Inflammatory macrophage treated with lipopolysaccharide for 4 hours (primary cell): ENCODE measurements at regions not wholly inside any gene's neighbourhood (a gene's known extent, or its start where the extent isn't known, plus 50 kb on each side); places are given as distances from the start of the nearest gene placed in this dataset.

Source experiments
- DNase-seq: peaks from one replicate; pipeline ENCODE4 v3.0.0-alpha.2; 2020

DNA sequence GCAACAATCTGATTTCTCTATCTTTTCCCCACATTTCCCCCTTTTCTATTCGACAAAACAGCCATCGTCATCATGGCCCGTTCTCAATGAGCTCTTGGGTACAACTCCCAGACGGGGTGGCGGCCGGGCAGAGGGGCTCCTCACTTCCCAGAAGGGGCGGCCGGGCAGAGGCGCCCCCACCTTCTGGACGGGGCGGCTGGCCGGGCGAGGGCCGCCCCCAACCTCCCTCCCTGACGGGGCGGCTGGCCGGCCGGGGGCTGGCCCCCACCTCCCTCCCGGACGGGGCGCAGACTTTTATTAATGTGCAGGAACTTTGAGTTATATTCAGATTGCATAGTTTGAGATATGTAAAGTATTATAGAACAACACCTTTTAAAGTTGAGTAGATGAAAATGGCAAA, 64.4 kb upstream of the HPGD start:
- DNase-seq: no peak

DNA sequence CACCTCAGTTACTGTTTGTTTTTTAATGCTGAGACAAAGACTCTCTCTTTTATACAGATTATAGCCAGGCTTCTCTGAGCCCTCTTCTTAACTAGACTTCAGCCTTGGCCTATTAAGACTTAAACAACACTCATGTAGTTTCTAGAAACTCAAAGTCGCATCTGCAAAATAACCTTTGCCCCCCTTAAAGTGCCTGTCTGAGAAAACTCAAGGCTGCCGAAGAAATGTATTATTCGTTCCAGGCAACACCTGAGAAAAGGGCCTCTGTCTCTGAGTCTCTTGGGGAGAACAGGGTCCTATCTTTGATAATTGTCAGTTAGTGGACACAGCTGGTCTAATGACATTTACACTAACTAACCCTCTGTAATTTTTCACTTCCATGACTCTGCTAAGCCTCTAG, 60.8 kb upstream of the HPGD start:
- no peak for DNase-seq

DNA sequence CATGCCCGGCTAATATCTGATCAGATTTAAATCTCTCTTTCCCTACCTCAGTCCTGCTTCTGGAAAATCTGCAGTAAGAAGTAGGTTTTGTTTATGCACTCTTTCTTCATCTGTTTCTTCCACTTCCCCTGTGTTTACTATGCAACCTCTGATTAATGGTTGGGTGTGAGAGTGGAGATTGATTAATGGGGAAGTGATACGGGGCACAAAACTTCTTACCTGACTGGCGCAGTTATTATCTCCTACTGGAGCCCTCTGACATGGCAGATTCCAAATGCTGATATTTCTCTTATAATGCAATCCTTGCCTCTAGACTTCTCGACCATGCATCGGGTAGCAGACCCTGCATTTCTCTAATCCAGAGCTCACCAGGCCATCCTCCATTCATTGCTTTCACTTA, 60.2 kb upstream of the HPGD start:
- DNase-seq: peak; percentile 39

DNA sequence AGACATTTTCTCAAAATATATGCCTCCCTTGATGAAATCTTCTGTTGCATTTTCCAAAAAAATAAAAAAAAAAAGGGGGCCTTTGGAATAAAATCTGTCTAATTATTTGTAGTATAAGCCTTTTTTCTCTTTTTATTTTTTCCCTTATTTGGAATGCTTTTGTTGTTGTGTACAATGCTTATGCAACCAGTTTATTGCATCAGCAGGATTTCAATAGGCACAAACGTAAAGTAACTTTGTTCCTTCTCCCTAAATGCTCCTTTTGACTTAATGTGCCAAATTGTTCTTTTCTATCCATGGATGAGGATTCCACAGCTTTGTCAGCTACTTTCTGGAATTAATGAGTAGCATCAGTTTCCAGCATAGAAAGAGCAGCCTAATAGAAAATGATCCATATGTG, 59.6 kb upstream of the HPGD start:
- DNase-seq: peak; percentile 47

DNA sequence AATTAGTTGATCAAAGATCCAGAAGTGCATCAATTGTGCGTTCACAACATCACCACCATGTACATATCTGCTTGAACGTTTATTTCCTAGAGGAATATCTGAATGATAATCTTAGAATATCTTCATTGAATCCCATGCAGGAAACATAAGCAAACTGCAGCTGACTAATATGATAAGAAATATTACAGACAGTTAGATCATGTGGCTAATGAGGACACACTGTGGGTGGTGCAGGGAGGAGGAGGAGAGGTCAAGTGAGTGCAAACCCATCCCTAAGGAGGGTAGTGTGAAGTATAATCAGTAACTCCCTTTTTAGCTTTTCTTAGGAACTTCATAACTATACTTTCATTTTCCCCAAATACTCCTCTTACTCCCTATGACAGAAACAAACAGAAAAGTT, 58.3 kb upstream of the HPGD start:
- peak; percentile 80 for DNase-seq

DNA sequence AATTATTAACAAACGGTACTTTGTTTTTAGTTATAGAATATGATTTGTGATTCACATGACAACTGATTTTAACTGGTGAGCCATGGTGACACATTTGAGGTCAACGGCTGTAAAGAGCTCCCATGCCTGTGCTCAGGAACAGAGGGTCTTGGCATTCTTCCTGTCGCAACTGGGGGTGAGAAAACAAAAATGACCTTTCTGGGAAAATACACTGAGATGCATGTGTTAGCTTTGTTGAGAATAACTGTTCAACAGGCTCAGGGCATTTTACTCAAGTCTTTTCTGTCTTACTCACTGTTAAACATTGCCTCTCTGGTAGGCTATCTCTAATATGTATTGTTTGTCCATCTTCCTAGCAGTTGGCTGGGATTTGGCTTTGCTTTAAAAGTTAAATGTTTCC, 57.1 kb upstream of the HPGD start:
- DNase-seq: no peak

DNA sequence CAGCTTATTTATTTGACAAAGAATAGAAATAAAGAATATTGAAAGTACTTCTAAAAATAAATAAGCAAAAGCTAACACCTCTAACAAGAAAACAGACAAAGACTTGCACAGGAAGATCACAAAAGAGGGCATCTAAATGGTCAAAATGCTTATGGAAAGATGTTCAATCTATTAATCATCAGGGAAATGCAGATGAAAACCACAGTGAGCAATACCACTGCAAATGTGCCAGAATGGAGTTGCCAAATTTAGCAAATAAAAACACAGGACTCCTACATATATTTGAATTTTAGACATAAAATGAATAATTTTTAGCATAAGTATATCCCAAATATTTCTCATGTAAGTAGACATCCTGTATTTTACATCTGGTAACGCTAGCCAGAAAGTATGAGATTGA, 56.1 kb upstream of the HPGD start:
- DNase-seq: no peak

DNA sequence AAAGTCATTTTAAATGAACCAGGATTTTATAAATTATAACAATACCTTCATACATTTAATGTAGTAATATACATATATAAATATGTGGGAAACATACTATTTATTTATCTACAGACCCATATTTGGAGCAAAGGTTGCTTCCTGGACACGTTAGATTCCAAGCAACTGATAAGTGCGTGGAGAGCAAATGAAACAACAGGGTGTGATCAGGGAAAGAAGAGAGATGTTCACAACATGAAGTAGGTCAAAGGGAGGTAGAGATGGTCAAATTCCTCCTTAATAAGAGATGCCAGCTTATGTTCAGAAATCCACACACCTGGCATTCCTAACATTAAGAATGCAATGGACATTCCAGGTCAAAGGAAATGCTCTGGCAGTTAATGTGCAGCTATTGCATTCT, 53.1 kb upstream of the HPGD start:
- DNase-seq: no peak
